Activated T-cell treated with anti-CD3 and anti-CD28 coated beads, Interleukin-2, amount 50 U/mL, for 24 hours (primary cell): ENCODE measurements at regions not wholly inside any gene's neighbourhood (a gene's known extent, or its start where the extent isn't known, plus 50 kb on each side); places are given as distances from the start of the nearest gene placed in this dataset.
"Not testable (repeated sequence)": the region's sequence is repeated elsewhere in the genome, so short reads cannot be mapped to it uniquely, and the experiment has no call there.

Source experiments
- DNase-seq: peaks from one replicate; pipeline ENCODE4 v3.0.0-alpha.2; 2020
- H3K27ac Mint-ChIP-seq: 2 replicates; pipeline ENCODE4 v1.8.0; 2020; ENCODE audit warnings: mild to moderate bottlenecking, mixed read lengths
- H3K27me3 Mint-ChIP-seq: 2 replicates; pipeline ENCODE4 v1.8.0; 2020; ENCODE audit warnings: mixed read lengths
- H3K36me3 Mint-ChIP-seq: 2 replicates; pipeline ENCODE4 v1.8.0; 2020; ENCODE audit warnings: low read depth, mixed read lengths
- H3K4me1 Mint-ChIP-seq: 2 replicates; pipeline ENCODE4 v1.8.0; 2020; ENCODE audit warnings: low read depth, mixed read lengths
- H3K4me3 Mint-ChIP-seq: 2 replicates; pipeline ENCODE4 v1.8.0; 2020; ENCODE audit warnings: mild to moderate bottlenecking, moderate library complexity, mixed read lengths
- H3K9me3 Mint-ChIP-seq: 2 replicates; pipeline ENCODE4 v1.8.0; 2020; ENCODE audit warnings: mixed read lengths

DNA sequence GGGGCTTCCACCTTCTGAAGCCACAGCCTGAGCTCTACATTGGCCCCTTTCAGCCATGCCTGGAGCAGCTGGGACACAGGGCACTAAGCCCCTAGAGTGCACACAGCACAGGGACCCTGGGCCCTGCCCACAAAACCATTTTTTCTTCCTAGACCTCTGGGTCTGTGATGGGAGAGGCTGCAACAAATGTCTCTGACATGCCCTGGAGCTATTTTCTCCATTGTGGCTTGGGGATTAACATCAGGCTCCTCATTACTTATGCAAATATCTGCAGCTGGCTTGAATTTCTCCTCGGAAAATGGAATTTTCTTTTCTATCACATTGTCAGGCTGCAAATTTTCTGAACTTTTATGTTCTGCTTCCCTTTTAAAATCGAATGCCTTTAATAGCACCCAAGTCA lies 795.7 kb downstream of the LTN1 start:
- Mint-ChIP-seq H3K4me1 (no peaks in the 10 kb centered on the region), H3K27ac (no peak overlapping the region), H3K36me3 (no peaks in the 10 kb centered on the region), H3K4me3 (no peak overlapping the region), H3K27me3 (no peaks in the 10 kb centered on the region), H3K9me3 (peaks cover 7% of the 10 kb centered on the region)
- no peak for DNase-seq

DNA sequence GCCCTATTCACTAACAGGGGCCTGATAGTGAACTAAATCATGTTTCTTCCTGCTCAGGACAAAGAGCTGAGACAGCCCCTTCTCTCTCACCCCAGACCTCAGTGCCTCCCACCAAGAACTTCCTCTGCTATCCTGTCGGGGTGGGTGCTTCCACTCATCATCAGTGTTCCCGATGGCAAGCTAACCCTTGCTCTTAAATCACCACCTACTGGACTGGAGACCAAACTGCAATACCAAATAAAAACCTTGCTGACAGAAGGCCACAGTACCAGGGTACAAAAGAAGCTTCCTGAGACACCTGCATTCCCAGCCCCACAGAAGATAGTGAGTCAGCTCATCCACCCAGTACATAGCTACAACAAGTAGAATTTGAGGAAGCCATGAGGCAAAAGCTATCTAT lies 799.5 kb downstream of the LTN1 start:
- no peak for DNase-seq
- Mint-ChIP-seq H3K36me3 (no peaks in the 10 kb centered on the region), H3K27ac (no peak overlapping the region), H3K9me3 (peaks cover 7% of the 10 kb centered on the region), H3K27me3 (no peaks in the 10 kb centered on the region), H3K4me1 (no peaks in the 10 kb centered on the region), H3K4me3 (no peak overlapping the region)

DNA sequence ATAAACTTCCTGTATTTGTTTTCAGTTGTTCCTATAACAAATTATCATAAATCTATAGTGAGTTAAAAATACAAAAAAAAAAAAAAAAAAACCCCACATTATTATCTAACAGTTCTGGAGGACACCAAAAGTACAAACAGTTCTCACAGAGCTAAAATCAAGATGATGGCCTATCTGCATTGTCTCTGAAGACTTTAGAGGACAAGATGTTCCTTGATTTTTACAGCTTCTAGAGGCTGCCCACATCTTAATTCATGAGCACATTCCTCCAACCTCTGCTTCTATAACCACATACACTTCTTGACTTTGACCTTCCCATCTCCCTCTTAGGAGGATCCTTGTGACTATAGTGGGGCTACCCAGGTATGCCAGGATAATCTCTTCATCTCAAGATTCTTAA lies 806.1 kb downstream of the LTN1 start:
- peaks cover 3% of the 10 kb centered on the region for H3K9me3 Mint-ChIP-seq
- no peak overlapping the region for H3K4me3 Mint-ChIP-seq
- no peak overlapping the region for H3K27ac Mint-ChIP-seq
- no peaks in the 10 kb centered on the region for H3K27me3 Mint-ChIP-seq
- H3K36me3 Mint-ChIP-seq: no peaks in the 10 kb centered on the region
- DNase-seq: no peak
- no peaks in the 10 kb centered on the region for H3K4me1 Mint-ChIP-seq

DNA sequence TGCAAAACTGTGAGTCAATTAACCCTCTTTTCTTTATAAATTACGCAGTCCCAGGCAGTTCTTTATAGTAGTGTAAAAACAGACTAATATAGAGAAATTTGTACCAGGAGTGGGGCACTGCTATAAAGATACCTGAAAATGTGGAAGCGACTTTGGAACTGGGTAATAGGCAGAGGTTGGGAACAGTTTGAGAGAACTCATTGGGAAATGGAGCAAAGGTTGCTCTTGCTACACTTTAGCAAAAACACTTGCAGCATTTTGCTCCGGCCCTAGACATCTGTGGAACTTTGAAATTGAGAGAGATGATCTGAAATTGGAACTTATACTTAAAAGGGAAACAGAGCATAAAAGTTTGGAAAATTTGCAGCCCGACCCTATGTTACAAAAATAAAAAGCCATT lies 810.9 kb downstream of the LTN1 start:
- no peaks in the 10 kb centered on the region for H3K27me3 Mint-ChIP-seq
- no peak overlapping the region for H3K27ac Mint-ChIP-seq

DNA sequence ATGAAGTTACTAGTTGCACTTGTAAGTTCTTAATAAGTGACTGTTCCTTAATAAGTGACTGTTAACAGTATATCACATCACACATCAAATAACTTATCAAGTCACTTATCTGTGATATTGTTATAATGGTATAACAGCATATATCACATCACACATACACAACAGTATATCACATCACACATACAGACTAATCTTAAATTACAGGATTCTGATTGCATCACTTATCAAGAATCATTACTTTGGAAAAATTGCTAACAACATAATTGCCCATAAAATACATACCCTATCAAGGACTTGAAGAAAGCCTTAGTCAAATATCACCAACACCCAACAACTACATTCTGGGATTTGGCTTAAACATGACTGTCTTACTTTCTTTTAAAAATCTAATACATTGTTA lies 813.5 kb downstream of the LTN1 start:
- Mint-ChIP-seq H3K4me3 (no peak overlapping the region), H3K36me3 (no peaks in the 10 kb centered on the region), H3K9me3 (peaks cover 6% of the 10 kb centered on the region), H3K4me1 (no peaks in the 10 kb centered on the region), H3K27ac (no peak overlapping the region), H3K27me3 (no peaks in the 10 kb centered on the region)
- no peak for DNase-seq

More for the DNA sequence above, 810.9 kb downstream of the LTN1 start:
- Mint-ChIP-seq H3K36me3 (no peaks in the 10 kb centered on the region), H3K9me3 (peaks cover 6% of the 10 kb centered on the region), H3K4me1 (no peaks in the 10 kb centered on the region), H3K4me3 (no peak overlapping the region)
- no peak for DNase-seq

DNA sequence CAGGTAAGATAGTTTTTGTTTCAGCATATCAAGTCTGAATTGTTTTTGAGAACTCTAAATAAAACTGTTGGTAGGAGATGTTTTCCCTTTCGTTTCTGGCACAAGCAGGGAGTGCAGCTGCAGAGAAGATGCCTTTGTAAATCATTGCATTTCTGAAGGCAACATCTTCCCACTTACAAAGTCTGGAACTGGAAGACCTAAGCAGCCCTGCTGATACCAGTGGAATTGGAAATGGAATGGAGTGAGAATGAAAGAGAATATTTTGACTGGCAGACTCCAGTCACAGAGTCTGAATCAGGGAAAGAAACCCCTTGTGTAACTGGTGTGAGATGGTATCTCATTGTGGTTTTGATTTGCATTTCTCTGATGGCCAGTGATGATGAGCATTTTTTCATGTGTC lies 815.6 kb downstream of the LTN1 start:
- Mint-ChIP-seq H3K36me3 (no peaks in the 10 kb centered on the region), H3K27me3 (no peaks in the 10 kb centered on the region), H3K4me1 (no peaks in the 10 kb centered on the region), H3K4me3 (no peak overlapping the region), H3K9me3 (peaks cover 3% of the 10 kb centered on the region), H3K27ac (no peak overlapping the region)
- no peak for DNase-seq

DNA sequence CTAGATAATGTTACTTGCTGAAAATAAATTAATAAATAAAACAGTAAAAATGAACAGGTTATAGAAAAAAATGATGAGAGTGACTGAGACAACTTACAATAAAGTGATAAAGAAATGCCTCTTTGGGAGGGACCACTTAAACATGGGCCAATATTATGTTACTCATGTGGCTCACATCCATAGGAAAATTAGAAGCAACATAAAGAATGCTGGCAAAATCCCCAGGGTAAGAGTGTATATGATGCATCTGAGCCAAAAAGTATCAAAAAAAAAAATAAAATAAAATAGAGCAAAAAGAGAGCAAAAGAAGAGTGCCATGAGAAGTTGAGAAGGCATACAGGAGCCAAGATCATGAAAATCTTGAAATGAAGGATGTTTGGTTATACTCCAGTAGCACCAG lies 818.0 kb downstream of the LTN1 start:
- H3K4me1 Mint-ChIP-seq: no peaks in the 10 kb centered on the region
- H3K4me3 Mint-ChIP-seq: no peak overlapping the region
- H3K27me3 Mint-ChIP-seq: no peaks in the 10 kb centered on the region
- no peak overlapping the region for H3K27ac Mint-ChIP-seq
- H3K36me3 Mint-ChIP-seq: no peaks in the 10 kb centered on the region
- H3K9me3 Mint-ChIP-seq: peaks cover 3% of the 10 kb centered on the region
- DNase-seq: no peak

DNA sequence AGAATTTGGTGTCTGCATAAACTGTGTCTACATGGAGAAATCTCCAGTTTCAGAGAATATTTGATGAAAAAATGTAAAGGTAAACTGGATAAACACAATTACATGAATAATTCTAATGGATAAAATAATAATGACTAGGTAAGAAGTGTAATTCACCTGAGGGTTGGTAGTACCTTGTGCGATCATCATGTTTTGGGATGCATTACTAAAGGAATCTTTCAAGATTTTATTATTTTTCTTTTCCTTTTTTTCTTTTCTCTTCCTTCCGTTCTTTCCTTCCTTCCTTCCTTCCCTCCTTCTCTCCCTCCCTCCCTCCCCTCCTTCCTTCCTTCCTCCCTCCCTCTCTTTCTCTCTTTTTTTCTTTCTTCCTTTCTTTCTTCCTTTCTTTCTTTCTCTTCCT lies 818.7 kb downstream of the LTN1 start:
- no peaks in the 10 kb centered on the region for H3K4me1 Mint-ChIP-seq
- H3K9me3 Mint-ChIP-seq: peaks cover 3% of the 10 kb centered on the region
- no peak for DNase-seq
- H3K27me3 Mint-ChIP-seq: no peaks in the 10 kb centered on the region
- no peaks in the 10 kb centered on the region for H3K36me3 Mint-ChIP-seq
- H3K4me3 Mint-ChIP-seq: no peak overlapping the region
- H3K27ac Mint-ChIP-seq: no peak overlapping the region

DNA sequence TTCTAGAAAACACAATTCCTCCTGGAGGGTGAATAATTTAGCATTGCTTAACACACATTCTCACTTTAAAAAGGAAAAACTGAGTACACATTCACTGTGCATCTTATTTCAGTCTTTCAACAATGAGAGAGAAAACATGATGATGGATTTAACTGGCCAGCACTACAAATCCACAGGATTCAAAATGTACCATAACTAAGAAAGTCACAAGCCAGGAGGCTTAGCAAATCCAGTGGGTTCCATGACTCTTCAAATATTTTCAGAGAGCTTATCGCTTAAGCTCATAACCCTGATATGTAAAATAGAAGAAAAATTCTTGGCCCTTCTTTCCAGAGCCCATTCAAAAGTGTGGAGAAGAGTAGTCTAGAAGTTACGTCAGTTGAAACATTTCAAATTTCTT lies 820.3 kb downstream of the LTN1 start:
- no peaks in the 10 kb centered on the region for H3K27me3 Mint-ChIP-seq
- H3K36me3 Mint-ChIP-seq: no peaks in the 10 kb centered on the region
- H3K27ac Mint-ChIP-seq: no peak overlapping the region
- peaks cover 3% of the 10 kb centered on the region for H3K9me3 Mint-ChIP-seq
- DNase-seq: no peak
- no peaks in the 10 kb centered on the region for H3K4me1 Mint-ChIP-seq
- H3K4me3 Mint-ChIP-seq: no peak overlapping the region

DNA sequence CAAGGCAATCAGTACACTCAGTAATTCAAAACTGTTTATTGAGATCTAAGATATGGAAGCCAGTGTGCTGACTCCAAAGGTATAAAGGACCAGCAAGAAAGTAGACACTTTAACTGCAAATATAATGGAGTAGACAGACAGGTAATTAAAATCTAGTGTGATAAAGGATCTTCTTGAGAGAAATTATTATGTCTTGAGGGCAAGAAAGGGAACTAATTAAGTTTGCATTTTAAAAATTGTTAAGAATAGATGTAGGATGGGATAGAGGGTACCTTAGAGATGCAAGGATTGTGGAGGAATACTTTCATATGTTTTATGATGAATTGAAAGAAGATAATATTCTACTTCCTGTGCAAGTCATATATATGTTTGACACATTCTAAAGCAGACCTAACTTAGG lies 825.3 kb downstream of the LTN1 start:
- Mint-ChIP-seq H3K27ac (no peak overlapping the region), H3K4me3 (no peak overlapping the region), H3K36me3 (no peaks in the 10 kb centered on the region), H3K9me3 (no peaks in the 10 kb centered on the region), H3K4me1 (no peaks in the 10 kb centered on the region), H3K27me3 (no peaks in the 10 kb centered on the region)
- no peak for DNase-seq

DNA sequence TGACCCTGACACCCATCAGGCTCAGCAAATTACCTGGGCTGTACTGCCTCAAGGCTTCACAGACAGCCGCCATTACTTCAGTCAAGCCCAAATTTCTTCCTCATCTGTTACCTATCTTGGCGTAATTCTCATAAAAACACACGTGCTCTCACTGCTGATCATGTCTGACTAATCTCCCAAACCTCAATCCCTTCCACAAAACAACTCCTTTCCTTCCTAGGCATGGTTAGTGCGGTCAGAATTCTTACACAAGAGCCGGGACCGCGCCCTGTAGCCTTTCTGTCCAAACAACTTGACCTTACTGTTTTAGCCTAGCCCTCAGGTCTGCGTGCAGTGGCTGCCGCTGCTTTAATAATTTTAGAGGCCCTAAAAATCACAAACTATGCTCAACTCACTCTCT lies 828.2 kb downstream of the LTN1 start:
- H3K27me3 Mint-ChIP-seq, H3K27ac Mint-ChIP-seq: not testable (repeated sequence)

DNA sequence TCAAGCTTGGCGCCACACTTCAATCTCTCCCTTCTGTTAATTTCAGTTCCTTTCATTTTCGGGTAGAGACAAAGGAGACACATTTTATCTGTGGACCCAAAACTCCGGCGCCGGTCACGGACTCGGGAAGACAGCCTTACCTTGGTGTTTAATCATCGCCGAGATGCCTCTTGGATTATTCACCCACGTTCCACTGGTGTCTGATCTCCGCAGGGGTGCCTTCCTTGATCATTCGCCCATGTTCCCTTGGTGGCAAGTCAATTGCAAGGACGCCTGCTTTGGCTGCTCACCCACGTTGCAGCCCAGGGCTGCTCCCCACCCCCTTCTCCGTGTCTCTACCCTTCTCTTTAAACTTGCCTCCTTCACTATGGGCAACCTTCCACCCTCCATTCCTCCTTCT lies 830.6 kb downstream of the LTN1 start:
- H3K27me3 Mint-ChIP-seq, H3K27ac Mint-ChIP-seq, H3K4me1 Mint-ChIP-seq, H3K4me3 Mint-ChIP-seq, H3K36me3 Mint-ChIP-seq, DNase-seq, H3K9me3 Mint-ChIP-seq: not testable (repeated sequence)

More for the DNA sequence above, 828.2 kb downstream of the LTN1 start:
- H3K9me3 Mint-ChIP-seq, H3K36me3 Mint-ChIP-seq, H3K4me1 Mint-ChIP-seq, DNase-seq, H3K4me3 Mint-ChIP-seq: not testable (repeated sequence)

DNA sequence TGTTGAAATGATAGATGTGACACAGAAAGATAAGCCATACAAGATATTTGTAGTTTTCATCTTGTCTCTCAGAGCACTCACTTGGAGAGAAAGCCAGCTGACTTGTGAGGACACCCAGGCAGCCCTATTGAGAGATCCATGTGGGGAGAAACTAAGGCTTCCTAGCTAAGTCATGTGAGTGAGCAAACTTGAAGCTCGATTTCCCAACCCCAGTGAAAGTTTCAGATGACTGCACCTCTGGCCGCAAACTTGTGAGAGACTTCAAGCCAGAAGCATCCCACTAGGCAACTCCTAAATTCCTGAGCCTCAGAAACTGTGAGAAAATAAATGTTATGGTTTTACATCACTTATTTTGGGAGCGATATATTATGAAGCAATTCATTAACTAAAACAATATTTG lies 832.3 kb downstream of the LTN1 start:
- DNase-seq: no peak
- Mint-ChIP-seq H3K27ac (no peak overlapping the region), H3K4me1 (no peaks in the 10 kb centered on the region), H3K36me3 (no peaks in the 10 kb centered on the region), H3K4me3 (no peak overlapping the region), H3K9me3 (no peaks in the 10 kb centered on the region), H3K27me3 (no peaks in the 10 kb centered on the region)

DNA sequence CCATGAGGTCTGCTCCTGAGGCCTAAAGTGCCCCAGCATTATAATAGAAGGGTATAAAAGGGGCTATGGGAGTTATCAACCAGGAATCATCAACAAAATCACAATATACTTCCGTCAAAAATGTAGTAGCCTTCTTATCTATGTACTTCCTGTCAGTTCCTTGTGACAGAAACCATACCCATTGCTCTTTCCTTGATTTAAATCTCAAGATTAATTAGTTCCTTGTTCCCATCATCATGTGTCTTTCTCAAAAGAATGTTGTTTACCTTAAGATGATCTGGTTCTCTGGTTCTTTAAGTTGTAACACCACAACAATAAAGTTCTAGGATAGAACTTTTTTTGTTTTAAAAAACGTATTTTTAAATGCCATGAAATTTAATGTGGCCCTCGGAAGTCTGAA lies 833.3 kb downstream of the LTN1 start:
- Mint-ChIP-seq H3K27ac (no peak overlapping the region), H3K9me3 (no peaks in the 10 kb centered on the region), H3K27me3 (no peaks in the 10 kb centered on the region), H3K4me3 (no peak overlapping the region), H3K36me3 (no peaks in the 10 kb centered on the region), H3K4me1 (no peaks in the 10 kb centered on the region)
- no peak for DNase-seq

DNA sequence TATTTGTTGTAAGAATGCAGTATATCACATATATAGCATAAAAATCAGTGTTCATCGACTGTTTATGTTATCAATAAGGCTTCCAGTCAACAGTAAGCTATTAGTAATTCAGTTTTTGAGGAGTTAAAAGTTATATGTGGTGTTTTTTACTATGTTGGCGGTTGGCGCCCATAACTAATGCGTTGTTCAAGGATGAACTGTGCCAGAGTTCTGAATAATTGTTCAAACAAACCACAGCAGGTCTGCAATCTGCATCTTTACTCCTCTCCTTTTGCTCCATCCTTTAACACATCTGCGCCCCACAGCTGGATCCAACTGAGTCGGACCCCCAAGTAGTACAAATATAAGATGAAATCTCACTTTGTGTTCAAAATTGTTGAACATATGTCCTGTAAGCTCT lies 836.1 kb downstream of the LTN1 start:
- no peaks in the 10 kb centered on the region for H3K9me3 Mint-ChIP-seq
- H3K27me3 Mint-ChIP-seq: no peaks in the 10 kb centered on the region
- no peak overlapping the region for H3K4me3 Mint-ChIP-seq
- no peak for DNase-seq
- no peaks in the 10 kb centered on the region for H3K36me3 Mint-ChIP-seq
- no peak overlapping the region for H3K27ac Mint-ChIP-seq
- H3K4me1 Mint-ChIP-seq: no peaks in the 10 kb centered on the region

DNA sequence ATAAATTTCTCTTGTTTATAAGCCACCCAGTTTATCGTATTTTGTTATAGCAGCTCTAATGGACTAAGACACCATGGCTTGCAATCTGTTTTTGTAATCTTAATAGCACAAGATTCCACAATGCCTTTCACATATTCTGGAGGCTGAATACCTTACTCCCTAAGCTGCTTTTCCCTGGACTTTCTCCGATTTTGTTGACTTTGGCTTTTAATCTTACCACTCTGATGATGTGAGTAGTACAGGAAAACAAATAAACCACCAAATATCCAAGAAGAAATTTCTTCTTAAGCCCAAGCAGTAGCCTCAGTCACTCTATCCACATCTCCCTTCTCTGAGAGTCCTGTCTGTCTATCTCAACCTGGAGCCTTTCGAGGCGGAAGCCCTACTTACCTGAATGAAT lies 838.6 kb downstream of the LTN1 start:
- Mint-ChIP-seq H3K4me1 (no peaks in the 10 kb centered on the region), H3K27me3 (no peaks in the 10 kb centered on the region), H3K36me3 (no peaks in the 10 kb centered on the region), H3K9me3 (no peaks in the 10 kb centered on the region), H3K27ac (no peak overlapping the region), H3K4me3 (no peak overlapping the region)
- no peak for DNase-seq
